ENCODE measurements at regions not wholly inside any gene's neighbourhood (a gene's known extent, or its start where the extent isn't known, plus 50 kb on each side); places are given as distances from the start of the nearest gene placed in this dataset.

GRCh38 chr13:21979161-21979806 lies 308.4 kb downstream of the FGF9 start:
- Histone ChIP-seq H3K27me3 (ENCODE audit: control insufficient read depth, insufficient read depth, low read length) (no peaks in the 10 kb centered on the region), H3K4me3 (ENCODE audit: low read depth, low read length) (no peak overlapping the region), H3K36me3 (ENCODE audit: control insufficient read depth, insufficient read depth, low read length) (no peaks in the 10 kb centered on the region), H3K9ac (ENCODE audit: low read length) (no peak overlapping the region), H3K9me3 (ENCODE audit: control insufficient read depth, insufficient read depth, low read depth, low read length) (no peaks in the 10 kb centered on the region), H3K27ac (ENCODE audit: low read depth, low read length) (no peak overlapping the region), H3K4me1 (ENCODE audit: control insufficient read depth, insufficient read depth, low read length) (peaks cover 9% of the 10 kb centered on the region; the same call in 1 of the 2 replicates)

GRCh38 chr13:21980049-21980448 lies 309.2 kb downstream of the FGF9 start:
- Histone ChIP-seq H3K27me3 (ENCODE audit: control insufficient read depth, insufficient read depth, low read length) (no peaks in the 10 kb centered on the region), H3K4me1 (ENCODE audit: control insufficient read depth, insufficient read depth, low read length) (peaks cover 9% of the 10 kb centered on the region; the same call in 1 of the 2 replicates), H3K4me3 (ENCODE audit: low read depth, low read length) (no peak overlapping the region), H3K36me3 (ENCODE audit: control insufficient read depth, insufficient read depth, low read length) (no peaks in the 10 kb centered on the region), H3K9ac (ENCODE audit: low read length) (no peak overlapping the region), H3K27ac (ENCODE audit: low read depth, low read length) (no peak overlapping the region), H3K9me3 (ENCODE audit: control insufficient read depth, insufficient read depth, low read depth, low read length) (no peaks in the 10 kb centered on the region)

- Histone ChIP-seq H3K9me3 (ENCODE audit: control insufficient read depth, insufficient read depth, low read depth, low read length) (no peaks in the 10 kb centered on the region), H3K9ac (ENCODE audit: low read length) (no peak overlapping the region), H3K27me3 (ENCODE audit: control insufficient read depth, insufficient read depth, low read length) (no peaks in the 10 kb centered on the region), H3K4me1 (ENCODE audit: control insufficient read depth, insufficient read depth, low read length) (peaks cover 9% of the 10 kb centered on the region; the same call in 1 of the 2 replicates), H3K36me3 (ENCODE audit: control insufficient read depth, insufficient read depth, low read length) (no peaks in the 10 kb centered on the region), H3K27ac (ENCODE audit: low read depth, low read length) (no peak overlapping the region), H3K4me3 (ENCODE audit: low read depth, low read length) (no peak overlapping the region)
Observed at GRCh38 chr13:21984156-21984555, 313.3 kb downstream of the FGF9 start.

- Histone ChIP-seq H3K36me3 (ENCODE audit: control insufficient read depth, insufficient read depth, low read length) (no peaks in the 10 kb centered on the region), H3K9me3 (ENCODE audit: control insufficient read depth, insufficient read depth, low read depth, low read length) (no peaks in the 10 kb centered on the region), H3K27ac (ENCODE audit: low read depth, low read length) (no peak overlapping the region), H3K27me3 (ENCODE audit: control insufficient read depth, insufficient read depth, low read length) (no peaks in the 10 kb centered on the region), H3K9ac (ENCODE audit: low read length) (no peak overlapping the region), H3K4me1 (ENCODE audit: control insufficient read depth, insufficient read depth, low read length) (no peaks in the 10 kb centered on the region), H3K4me3 (ENCODE audit: low read depth, low read length) (no peak overlapping the region)
Observed at GRCh38 chr13:21986602-21987001, 315.7 kb downstream of the FGF9 start.

GRCh38 chr13:21987793-21988192 lies 316.9 kb downstream of the FGF9 start:
- Histone ChIP-seq H3K4me1 (ENCODE audit: control insufficient read depth, insufficient read depth, low read length) (no peaks in the 10 kb centered on the region), H3K9me3 (ENCODE audit: control insufficient read depth, insufficient read depth, low read depth, low read length) (no peaks in the 10 kb centered on the region), H3K9ac (ENCODE audit: low read length) (no peak overlapping the region), H3K27me3 (ENCODE audit: control insufficient read depth, insufficient read depth, low read length) (no peaks in the 10 kb centered on the region), H3K27ac (ENCODE audit: low read depth, low read length) (no peak overlapping the region), H3K36me3 (ENCODE audit: control insufficient read depth, insufficient read depth, low read length) (no peaks in the 10 kb centered on the region), H3K4me3 (ENCODE audit: low read depth, low read length) (no peak overlapping the region)

GRCh38 chr13:21988624-21989023 lies 317.8 kb downstream of the FGF9 start:
- Histone ChIP-seq H3K9ac (ENCODE audit: low read length) (no peak overlapping the region), H3K9me3 (ENCODE audit: control insufficient read depth, insufficient read depth, low read depth, low read length) (no peaks in the 10 kb centered on the region), H3K4me3 (ENCODE audit: low read depth, low read length) (no peak overlapping the region), H3K27me3 (ENCODE audit: control insufficient read depth, insufficient read depth, low read length) (no peaks in the 10 kb centered on the region), H3K27ac (ENCODE audit: low read depth, low read length) (no peak overlapping the region), H3K4me1 (ENCODE audit: control insufficient read depth, insufficient read depth, low read length) (no peaks in the 10 kb centered on the region), H3K36me3 (ENCODE audit: control insufficient read depth, insufficient read depth, low read length) (no peaks in the 10 kb centered on the region)

GRCh38 chr13:21996049-21996448 lies 325.2 kb downstream of the FGF9 start:
- H3K9ac ChIP-seq (ENCODE audit: low read length), result no peak overlapping the region
- H3K4me1 ChIP-seq (ENCODE audit: control insufficient read depth, insufficient read depth, low read length), result no peaks in the 10 kb centered on the region; the same call in 1 of the 2 replicates
- H3K36me3 ChIP-seq (ENCODE audit: control insufficient read depth, insufficient read depth, low read length), result no peaks in the 10 kb centered on the region

GRCh38 chr13:21997726-21998125 lies 326.9 kb downstream of the FGF9 start:
- Histone ChIP-seq H3K36me3 (ENCODE audit: control insufficient read depth, insufficient read depth, low read length) (no peaks in the 10 kb centered on the region), H3K4me3 (ENCODE audit: low read depth, low read length) (no peak overlapping the region), H3K4me1 (ENCODE audit: control insufficient read depth, insufficient read depth, low read length) (no peaks in the 10 kb centered on the region; the same call in 1 of the 2 replicates), H3K9me3 (ENCODE audit: control insufficient read depth, insufficient read depth, low read depth, low read length) (no peaks in the 10 kb centered on the region), H3K27me3 (ENCODE audit: control insufficient read depth, insufficient read depth, low read length) (no peaks in the 10 kb centered on the region), H3K9ac (ENCODE audit: low read length) (no peak overlapping the region), H3K27ac (ENCODE audit: low read depth, low read length) (no peak overlapping the region)

More at GRCh38 chr13:21996049-21996448, 325.2 kb downstream of the FGF9 start:
- Histone ChIP-seq H3K27me3 (ENCODE audit: control insufficient read depth, insufficient read depth, low read length) (no peaks in the 10 kb centered on the region), H3K27ac (ENCODE audit: low read depth, low read length) (no peak overlapping the region), H3K4me3 (ENCODE audit: low read depth, low read length) (no peak overlapping the region), H3K9me3 (ENCODE audit: control insufficient read depth, insufficient read depth, low read depth, low read length) (no peaks in the 10 kb centered on the region)

GRCh38 chr13:21998279-21998990 lies 327.6 kb downstream of the FGF9 start:
- Histone ChIP-seq H3K27ac (ENCODE audit: low read depth, low read length) (no peak overlapping the region), H3K9ac (ENCODE audit: low read length) (no peak overlapping the region), H3K9me3 (ENCODE audit: control insufficient read depth, insufficient read depth, low read depth, low read length) (no peaks in the 10 kb centered on the region), H3K4me3 (ENCODE audit: low read depth, low read length) (no peak overlapping the region), H3K36me3 (ENCODE audit: control insufficient read depth, insufficient read depth, low read length) (no peaks in the 10 kb centered on the region), H3K4me1 (ENCODE audit: control insufficient read depth, insufficient read depth, low read length) (no peaks in the 10 kb centered on the region; the same call in 1 of the 2 replicates), H3K27me3 (ENCODE audit: control insufficient read depth, insufficient read depth, low read length) (no peaks in the 10 kb centered on the region)

GRCh38 chr13:21999666-22000065 lies 328.8 kb downstream of the FGF9 start:
- Histone ChIP-seq H3K9me3 (ENCODE audit: control insufficient read depth, insufficient read depth, low read depth, low read length) (no peaks in the 10 kb centered on the region), H3K9ac (ENCODE audit: low read length) (no peak overlapping the region), H3K27me3 (ENCODE audit: control insufficient read depth, insufficient read depth, low read length) (no peaks in the 10 kb centered on the region), H3K4me3 (ENCODE audit: low read depth, low read length) (no peak overlapping the region), H3K4me1 (ENCODE audit: control insufficient read depth, insufficient read depth, low read length) (no peaks in the 10 kb centered on the region; the same call in 1 of the 2 replicates), H3K36me3 (ENCODE audit: control insufficient read depth, insufficient read depth, low read length) (no peaks in the 10 kb centered on the region), H3K27ac (ENCODE audit: low read depth, low read length) (no peak overlapping the region)

- Histone ChIP-seq H3K36me3 (ENCODE audit: control insufficient read depth, insufficient read depth, low read length) (no peaks in the 10 kb centered on the region), H3K4me1 (ENCODE audit: control insufficient read depth, insufficient read depth, low read length) (no peaks in the 10 kb centered on the region; the same call in 1 of the 2 replicates), H3K27ac (ENCODE audit: low read depth, low read length) (no peak overlapping the region), H3K9ac (ENCODE audit: low read length) (no peak overlapping the region), H3K9me3 (ENCODE audit: control insufficient read depth, insufficient read depth, low read depth, low read length) (no peaks in the 10 kb centered on the region), H3K4me3 (ENCODE audit: low read depth, low read length) (no peak overlapping the region), H3K27me3 (ENCODE audit: control insufficient read depth, insufficient read depth, low read length) (no peaks in the 10 kb centered on the region)
Observed at GRCh38 chr13:22000191-22000590, 329.3 kb downstream of the FGF9 start.
